Neural crest cell (in vitro differentiated cells): ENCODE measurements at regions not wholly inside any gene's neighbourhood (a gene's known extent, or its start where the extent isn't known, plus 50 kb on each side); places are given as distances from the start of the nearest gene placed in this dataset.

ENCODE experiments used
- DNase-seq: peaks from one replicate; pipeline ENCODE4 v3.0.0; 2021; ENCODE audit warnings: low read depth, mixed read lengths, low spot score
- H3K27ac Mint-ChIP-seq: one replicate; pipeline ENCODE4 v1.8.0; 2021; ENCODE audit warnings: mild to moderate bottlenecking, mixed read lengths; ENCODE audit not compliant: unreplicated experiment
- H3K27me3 Mint-ChIP-seq: 2 replicates; pipeline ENCODE4 v1.8.0; 2021; ENCODE audit warnings: low read depth, mild to moderate bottlenecking, mixed read lengths
- H3K36me3 Mint-ChIP-seq: 2 replicates; pipeline ENCODE4 v1.8.0; 2021; ENCODE audit warnings: low read depth, mild to moderate bottlenecking, mixed read lengths
- H3K4me1 Mint-ChIP-seq: 2 replicates; pipeline ENCODE4 v1.8.0; 2021; ENCODE audit warnings: mixed read lengths
- H3K4me3 Mint-ChIP-seq: one replicate; pipeline ENCODE4 v1.8.0; 2021; ENCODE audit warnings: mild to moderate bottlenecking, mixed read lengths
- H3K9me3 Mint-ChIP-seq: 2 replicates; pipeline ENCODE4 v1.8.0; 2021; ENCODE audit warnings: mixed read lengths
- CTCF ChIP-seq: fragments of 200-600 bp; sonication (generic); conservative IDR thresholded peaks from 2 replicates; pipeline ENCODE4 v1.5.0; 2021; ENCODE audit warnings: antibody characterized with exemption, mild to moderate bottlenecking

- no peak for TF ChIP-seq CTCF
- no peak for DNase-seq
- Mint-ChIP-seq H3K4me3 (no peak overlapping the region), H3K4me1 (no peaks in the 10 kb centered on the region), H3K36me3 (no peaks in the 10 kb centered on the region), H3K9me3 (no peaks in the 10 kb centered on the region), H3K27me3 (peaks cover 3% of the 10 kb centered on the region), H3K27ac (no peak overlapping the region)
Measured at GRCh38 chr4:42205541-42205940, 53.1 kb upstream of the BEND4 start.

GRCh38 chr4:42216664-42217063 lies 64.2 kb upstream of the BEND4 start:
- no peaks in the 10 kb centered on the region for H3K27me3 Mint-ChIP-seq
- H3K4me3 Mint-ChIP-seq = no peak overlapping the region
- no peaks in the 10 kb centered on the region for H3K36me3 Mint-ChIP-seq
- no peak for TF ChIP-seq CTCF
- H3K9me3 Mint-ChIP-seq = no peaks in the 10 kb centered on the region
- no peaks in the 10 kb centered on the region for H3K4me1 Mint-ChIP-seq
- no peak for DNase-seq
- no peak overlapping the region for H3K27ac Mint-ChIP-seq

- H3K36me3 Mint-ChIP-seq = no peaks in the 10 kb centered on the region
- peaks cover 3% of the 10 kb centered on the region for H3K27me3 Mint-ChIP-seq
- no peak overlapping the region for H3K4me3 Mint-ChIP-seq
- DNase-seq = no peak
- TF ChIP-seq CTCF = no peak
- H3K4me1 Mint-ChIP-seq = no peaks in the 10 kb centered on the region
- H3K27ac Mint-ChIP-seq = no peak overlapping the region
- no peaks in the 10 kb centered on the region for H3K9me3 Mint-ChIP-seq
Measured at GRCh38 chr4:42225286-42225685, 72.8 kb upstream of the BEND4 start.

DNA sequence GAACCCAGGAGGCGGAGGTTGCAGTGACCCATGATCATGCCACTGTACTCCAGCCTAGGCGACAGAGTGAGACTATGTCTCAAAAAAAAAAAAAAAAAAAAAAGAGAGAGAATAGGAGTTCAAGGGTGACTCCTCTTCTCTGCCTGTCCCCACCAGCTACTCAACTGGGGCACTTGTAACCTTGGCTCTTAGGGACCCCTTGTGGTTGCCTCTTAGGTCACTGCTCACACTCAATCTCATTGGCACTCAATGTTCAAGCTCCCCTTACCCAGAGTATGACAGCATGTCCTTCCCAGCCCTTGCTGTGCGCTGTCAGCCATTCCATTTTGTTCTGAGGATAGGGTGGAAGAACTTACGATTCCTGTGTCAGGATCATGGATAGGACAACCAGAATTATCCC lies 82.4 kb upstream of the BEND4 start:
- Mint-ChIP-seq H3K36me3 (no peaks in the 10 kb centered on the region), H3K27ac (no peak overlapping the region), H3K9me3 (no peaks in the 10 kb centered on the region), H3K4me1 (peaks cover 5% of the 10 kb centered on the region), H3K27me3 (no peaks in the 10 kb centered on the region), H3K4me3 (no peak overlapping the region)
- no peak for TF ChIP-seq CTCF
- no peak for DNase-seq

- Mint-ChIP-seq H3K9me3 (no peaks in the 10 kb centered on the region), H3K27me3 (no peaks in the 10 kb centered on the region), H3K27ac (no peak overlapping the region), H3K4me1 (peaks cover 5% of the 10 kb centered on the region), H3K4me3 (no peak overlapping the region), H3K36me3 (no peaks in the 10 kb centered on the region)
- TF ChIP-seq CTCF = no peak
- no peak for DNase-seq
Measured at GRCh38 chr4:42235304-42236021, 83.0 kb upstream of the BEND4 start.
